ENCODE measurements at regions not wholly inside any gene's neighbourhood (a gene's known extent, or its start where the extent isn't known, plus 50 kb on each side); places are given as distances from the start of the nearest gene placed in this dataset.

DNA sequence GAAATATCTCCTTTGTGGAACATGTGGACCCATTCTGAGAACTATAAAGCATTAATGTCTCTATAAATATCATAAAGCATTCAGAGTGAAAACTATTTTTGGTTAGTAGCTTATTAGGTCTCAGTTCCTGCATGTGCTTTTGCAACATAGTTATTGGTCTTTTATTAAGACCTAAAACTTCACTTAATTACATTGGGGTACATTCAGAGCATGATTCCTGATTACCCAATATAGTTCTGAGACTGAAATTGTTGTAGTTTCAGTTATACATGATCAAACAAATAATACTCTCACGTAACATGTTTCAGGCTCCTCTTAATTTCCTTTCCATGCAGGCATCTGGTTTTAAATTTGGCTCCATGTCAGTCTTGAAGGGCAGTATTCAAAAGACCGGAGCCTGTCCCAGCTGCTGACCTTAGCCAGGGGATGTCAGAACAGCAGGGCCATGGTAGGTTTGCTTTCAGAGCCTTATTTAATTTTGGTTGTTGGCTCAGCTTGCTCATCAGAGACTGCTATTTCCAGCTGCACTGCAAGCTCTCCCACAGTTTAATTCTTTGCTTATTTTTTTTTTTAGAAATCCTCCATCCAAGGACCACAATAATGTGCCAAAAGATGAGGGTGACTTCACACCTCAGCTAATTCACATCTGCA, 447.8 kb upstream of the FZD8 start:
- no peaks in the 10 kb centered on the region for H3K27me3 ChIP-seq (ENCODE audit: insufficient read depth, low read length)
- H3K9me2 ChIP-seq (ENCODE audit: insufficient read depth): no peaks in the 10 kb centered on the region
- ChIA-PET RAD21 (ENCODE audit: low non-redundant PET in 1 of 2, low total read pairs in 2 of 2, uncharacterized antibody in 2 of 2, unreplicated experiment in 2 of 2) (no interaction called here), POLR2A (no interaction called here), CTCF (no interaction called here)
- intact Hi-C loops (cut with micrococcal nuclease): no loop called here
- H3K27ac ChIP-seq (ENCODE audit: low read depth, low read length): no peak overlapping the region
- peaks cover 0 to 13% of the 10 kb centered on the region in 2 experiments; a peak in 3 of 4 replicates for H3K9me3 ChIP-seq (ENCODE audit: control insufficient read depth in 1 of 2, insufficient read depth in 1 of 2, low read depth in 1 of 2, low read length in 2 of 2)
- no peaks in the 10 kb centered on the region for H3K4me1 ChIP-seq (ENCODE audit: control insufficient read depth in 1 of 2, insufficient read depth in 2 of 2, low read length in 2 of 2)
- no peak overlapping the region for H2AFZ ChIP-seq (ENCODE audit: low read depth, low read length, poor library complexity, severe bottlenecking)
- TF ChIP-seq, protein P1, sequence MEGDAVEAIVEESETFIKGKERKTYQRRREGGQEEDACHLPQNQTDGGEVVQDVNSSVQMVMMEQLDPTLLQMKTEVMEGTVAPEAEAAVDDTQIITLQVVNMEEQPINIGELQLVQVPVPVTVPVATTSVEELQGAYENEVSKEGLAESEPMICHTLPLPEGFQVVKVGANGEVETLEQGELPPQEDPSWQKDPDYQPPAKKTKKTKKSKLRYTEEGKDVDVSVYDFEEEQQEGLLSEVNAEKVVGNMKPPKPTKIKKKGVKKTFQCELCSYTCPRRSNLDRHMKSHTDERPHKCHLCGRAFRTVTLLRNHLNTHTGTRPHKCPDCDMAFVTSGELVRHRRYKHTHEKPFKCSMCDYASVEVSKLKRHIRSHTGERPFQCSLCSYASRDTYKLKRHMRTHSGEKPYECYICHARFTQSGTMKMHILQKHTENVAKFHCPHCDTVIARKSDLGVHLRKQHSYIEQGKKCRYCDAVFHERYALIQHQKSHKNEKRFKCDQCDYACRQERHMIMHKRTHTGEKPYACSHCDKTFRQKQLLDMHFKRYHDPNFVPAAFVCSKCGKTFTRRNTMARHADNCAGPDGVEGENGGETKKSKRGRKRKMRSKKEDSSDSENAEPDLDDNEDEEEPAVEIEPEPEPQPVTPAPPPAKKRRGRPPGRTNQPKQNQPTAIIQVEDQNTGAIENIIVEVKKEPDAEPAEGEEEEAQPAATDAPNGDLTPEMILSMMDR (IDR thresholded peaks at IDR 0.05 in 2 of 3, conservative IDR thresholded peaks at IDR 0.05 in 1 of 3; ENCODE audit: borderline replicate concordance in 1 of 3, insufficient read depth in 1 of 3, low read depth in 2 of 3, low read length in 2 of 3): no peak
- TF ChIP-seq JUND (IDR thresholded peaks at IDR 0.05): no peak
- TF ChIP-seq, protein P2, sequence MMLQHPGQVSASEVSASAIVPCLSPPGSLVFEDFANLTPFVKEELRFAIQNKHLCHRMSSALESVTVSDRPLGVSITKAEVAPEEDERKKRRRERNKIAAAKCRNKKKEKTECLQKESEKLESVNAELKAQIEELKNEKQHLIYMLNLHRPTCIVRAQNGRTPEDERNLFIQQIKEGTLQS (IDR thresholded peaks at IDR 0.05): no peak
- no peak for TF ChIP-seq SIN3A (IDR thresholded peaks at IDR 0.05; ENCODE audit: low read depth)
- TF ChIP-seq YY1 (IDR thresholded peaks at IDR 0.05; ENCODE audit: extremely low read depth, insufficient replicate concordance, low read depth, low read length): no peak
- no peak for TF ChIP-seq ELF1 (IDR thresholded peaks at IDR 0.05; ENCODE audit: borderline replicate concordance, low read depth)
- TF ChIP-seq EZH2phosphoT487 (IDR thresholded peaks at IDR 0.05; ENCODE audit: borderline replicate concordance): no peak
- TF ChIP-seq CEBPB (IDR thresholded peaks at IDR 0.05; ENCODE audit: low read depth): no peak
- no TSS peak for BruUV-seq (replicated peaks)
- no peaks in the 10 kb centered on the region for H3K36me3 ChIP-seq (ENCODE audit: control insufficient read depth in 1 of 2, insufficient read depth in 2 of 2, low read length in 2 of 2)
- H3K79me2 ChIP-seq (ENCODE audit: insufficient read depth, low read length): no peaks in the 10 kb centered on the region
- no peak for ATAC-seq
- DNase-seq (ENCODE audit: low read depth, low spot score): no peak
- H3K4me3 ChIP-seq (replicated peaks in 1 of 2; ENCODE audit: low read depth in 1 of 2, low read length in 2 of 2): no peak overlapping the region
- no peaks in the 10 kb centered on the region for H4K20me1 ChIP-seq (ENCODE audit: insufficient read depth)
- H3K9ac ChIP-seq (ENCODE audit: low read length): no peak overlapping the region
- no peak overlapping the region for H3K4me2 ChIP-seq (ENCODE audit: low read length)
